Keratinocyte (primary cell): ENCODE measurements at regions not wholly inside any gene's neighbourhood (a gene's known extent, or its start where the extent isn't known, plus 50 kb on each side); places are given as distances from the start of the nearest gene placed in this dataset.

Source experiments
- EZH2 ChIP-seq: IDR thresholded peaks from one replicate; pipeline ENCODE4 v1.6.1; 2012; ENCODE audit warnings: inconsistent platforms, mild to moderate bottlenecking, low read length, moderate library complexity
- TF ChIP-seq, protein P1 (sequence below), 3 experiments: IDR thresholded peaks in 1 of 3; conservative IDR thresholded peaks in 1 of 3; optimal IDR thresholded peaks in 1 of 3; 2 replicates in 2 of 3; 3 replicates in 1 of 3; pipeline versions ENCODE3 to v1.5.1; 2011; ENCODE audit warnings: low read length in 3 of 3, mild to moderate bottlenecking in 3 of 3, moderate library complexity in 2 of 3, control low read depth in 1 of 3, inconsistent platforms in 1 of 3; ENCODE audit not compliant: insufficient read depth in 2 of 3; ENCODE audit errors: extremely low read depth in 1 of 3

DNA sequence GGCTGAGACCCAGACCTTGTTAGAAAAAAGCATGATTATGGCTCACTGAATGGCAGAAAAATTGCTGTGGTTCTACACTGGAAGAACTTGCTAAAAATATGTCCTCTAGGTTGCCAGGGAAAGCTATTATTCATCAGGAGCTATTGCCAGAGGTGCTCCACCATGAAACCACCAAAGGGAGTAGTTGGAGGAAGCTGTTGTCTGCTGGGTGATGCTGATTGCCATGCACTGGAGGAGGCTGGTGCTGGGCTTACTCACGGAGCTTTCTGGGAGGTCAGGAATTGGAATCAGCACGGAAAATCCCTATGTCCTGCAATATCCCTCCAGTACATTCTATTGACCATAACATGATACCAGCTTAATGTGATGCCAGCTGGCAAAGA, 199.6 kb upstream of the ZBED5 start:
- TF ChIP-seq, protein P1, sequence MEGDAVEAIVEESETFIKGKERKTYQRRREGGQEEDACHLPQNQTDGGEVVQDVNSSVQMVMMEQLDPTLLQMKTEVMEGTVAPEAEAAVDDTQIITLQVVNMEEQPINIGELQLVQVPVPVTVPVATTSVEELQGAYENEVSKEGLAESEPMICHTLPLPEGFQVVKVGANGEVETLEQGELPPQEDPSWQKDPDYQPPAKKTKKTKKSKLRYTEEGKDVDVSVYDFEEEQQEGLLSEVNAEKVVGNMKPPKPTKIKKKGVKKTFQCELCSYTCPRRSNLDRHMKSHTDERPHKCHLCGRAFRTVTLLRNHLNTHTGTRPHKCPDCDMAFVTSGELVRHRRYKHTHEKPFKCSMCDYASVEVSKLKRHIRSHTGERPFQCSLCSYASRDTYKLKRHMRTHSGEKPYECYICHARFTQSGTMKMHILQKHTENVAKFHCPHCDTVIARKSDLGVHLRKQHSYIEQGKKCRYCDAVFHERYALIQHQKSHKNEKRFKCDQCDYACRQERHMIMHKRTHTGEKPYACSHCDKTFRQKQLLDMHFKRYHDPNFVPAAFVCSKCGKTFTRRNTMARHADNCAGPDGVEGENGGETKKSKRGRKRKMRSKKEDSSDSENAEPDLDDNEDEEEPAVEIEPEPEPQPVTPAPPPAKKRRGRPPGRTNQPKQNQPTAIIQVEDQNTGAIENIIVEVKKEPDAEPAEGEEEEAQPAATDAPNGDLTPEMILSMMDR (optimal IDR thresholded peaks at IDR 0.05 in 1 of 3, IDR thresholded peaks at IDR 0.05 in 1 of 3, conservative IDR thresholded peaks at IDR 0.05 in 1 of 3; ENCODE audit: extremely low read depth in 1 of 3, insufficient read depth in 2 of 3, low read length in 3 of 3), result no peak
- no peak for TF ChIP-seq EZH2
